CD4-positive, alpha-beta T cell (primary cell): ENCODE measurements at regions not wholly inside any gene's neighbourhood (a gene's known extent, or its start where the extent isn't known, plus 50 kb on each side); places are given as distances from the start of the nearest gene placed in this dataset.

Experiments used
- ATAC-seq: fragments of 200-7000 bp; cut with Tn5 transposase; one replicate; pipeline ENCODE4 v1.10.0; 2022; ENCODE audit warnings: mild to moderate bottlenecking; ENCODE audit not compliant: poor library complexity
- CTCF ChIA-PET: fragments of 350-600 bp; sonication (Branson Sonifier 250); formaldehyde crosslinking; loops from one replicate; lab custom pipeline; 2021; ENCODE audit warnings: antibody characterized with exemption, inconsistent platforms; lab: Charles Lee
- POLR2A ChIA-PET: fragments of 350-600 bp; sonication (Branson Sonifier 250); formaldehyde crosslinking; loops from one replicate; lab custom pipeline; 2021; ENCODE audit warnings: antibody characterized with exemption, inconsistent platforms; lab: Charles Lee
- DNase-seq, 14 experiments: peaks; one replicate each; pipeline ENCODE4 v3.0.0-alpha.2; 2013 to 2020; ENCODE audit warnings: mixed read lengths in 2 of 14
- H3K27ac ChIP-seq, 2 donors: one replicate each; pipeline versions ENCODE4 v1.5.1 to v1.7.0; 2013; ENCODE audit warnings: low read length in 2 of 2, low read depth in 1 of 2, mild to moderate bottlenecking in 1 of 2
- H3K27me3 ChIP-seq, 2 experiments: 1 replicate in 1 of 2; 2 replicates in 1 of 2; pipeline versions ENCODE4 v1.6.1 to v1.7.0; 2013; ENCODE audit warnings: low read length in 2 of 2, control low read depth in 1 of 2, mild to moderate bottlenecking in 1 of 2, moderate library complexity in 1 of 2; ENCODE audit not compliant: insufficient read depth in 2 of 2, control insufficient read depth in 1 of 2
- H3K36me3 ChIP-seq: one replicate; pipeline ENCODE4 v1.6.1; 2013; ENCODE audit warnings: low read length, control low read depth; ENCODE audit not compliant: insufficient read depth
- H3K4me1 ChIP-seq: one replicate; pipeline ENCODE4 v1.6.1; 2013; ENCODE audit warnings: low read length, control low read depth; ENCODE audit not compliant: insufficient read depth
- H3K4me3 ChIP-seq: one replicate; pipeline ENCODE4 v1.5.1; 2013; ENCODE audit warnings: mild to moderate bottlenecking, low read length, moderate library complexity
- H3K9me3 ChIP-seq, 2 experiments: 1 replicate in 1 of 2; 2 replicates in 1 of 2; pipeline versions ENCODE4 v1.6.1 to v1.7.0; 2013; ENCODE audit warnings: low read length in 2 of 2, mild to moderate bottlenecking in 2 of 2, control low read depth in 1 of 2, moderate library complexity in 1 of 2; ENCODE audit not compliant: control insufficient read depth in 1 of 2, insufficient read depth in 1 of 2
- H3K27ac Mint-ChIP-seq: one replicate; pipeline ENCODE4 v1.8.0; 2020; ENCODE audit warnings: mixed read lengths
- H3K27me3 Mint-ChIP-seq: one replicate; pipeline ENCODE4 v1.8.0; 2021; ENCODE audit warnings: mixed read lengths
- H3K36me3 Mint-ChIP-seq: one replicate; pipeline ENCODE4 v1.8.0; 2021; ENCODE audit warnings: low read depth, mixed read lengths
- H3K4me1 Mint-ChIP-seq: one replicate; pipeline ENCODE4 v1.8.0; 2021; ENCODE audit warnings: low read depth, mixed read lengths
- H3K4me3 Mint-ChIP-seq: one replicate; pipeline ENCODE4 v1.8.0; 2020; ENCODE audit warnings: mild to moderate bottlenecking, mixed read lengths
- H3K9me3 Mint-ChIP-seq: one replicate; pipeline ENCODE4 v1.8.0; 2020; ENCODE audit warnings: mixed read lengths
- intact Hi-C, 2 experiments: fragments of 100-400 bp; cut with DNase I in 1 of 2; cut with micrococcal nuclease in 1 of 2; formaldehyde crosslinking; loops; one replicate each; pipeline versions ENCODE4 v1.15.1 to v1.9.0; 2023 to 2025; cut with DNase I, micrococcal nuclease
- TF ChIP-seq, protein P1 (sequence below): fragments of 200-600 bp; IDR thresholded peaks from one replicate; pipeline ENCODE4 v1.8.0; 2022; ENCODE audit warnings: antibody characterized with exemption, mild to moderate bottlenecking

DNA sequence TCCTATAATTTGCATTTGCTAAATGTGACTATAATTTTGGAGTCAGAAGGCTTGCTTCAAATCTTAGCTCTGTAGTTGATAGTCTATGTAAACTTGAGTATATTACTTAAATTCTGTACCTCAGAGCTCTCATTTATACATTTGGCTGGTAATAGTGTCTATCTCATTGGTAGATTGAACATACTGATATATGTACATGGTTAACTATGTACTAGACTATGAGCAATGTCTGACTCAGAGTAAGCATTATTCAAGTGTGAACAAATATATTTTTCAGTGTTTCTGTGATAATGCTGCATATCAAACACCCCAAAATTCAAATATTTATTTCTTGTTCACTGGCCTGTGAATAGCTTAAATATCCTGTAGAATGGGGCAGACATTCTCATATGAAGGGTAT, 1568.9 kb upstream of the PABPC4L start:
- H3K36me3 ChIP-seq, result no peaks in the 10 kb centered on the region
- DNase-seq (no peak), ATAC-seq (no peak)
- TF ChIP-seq, protein P1, sequence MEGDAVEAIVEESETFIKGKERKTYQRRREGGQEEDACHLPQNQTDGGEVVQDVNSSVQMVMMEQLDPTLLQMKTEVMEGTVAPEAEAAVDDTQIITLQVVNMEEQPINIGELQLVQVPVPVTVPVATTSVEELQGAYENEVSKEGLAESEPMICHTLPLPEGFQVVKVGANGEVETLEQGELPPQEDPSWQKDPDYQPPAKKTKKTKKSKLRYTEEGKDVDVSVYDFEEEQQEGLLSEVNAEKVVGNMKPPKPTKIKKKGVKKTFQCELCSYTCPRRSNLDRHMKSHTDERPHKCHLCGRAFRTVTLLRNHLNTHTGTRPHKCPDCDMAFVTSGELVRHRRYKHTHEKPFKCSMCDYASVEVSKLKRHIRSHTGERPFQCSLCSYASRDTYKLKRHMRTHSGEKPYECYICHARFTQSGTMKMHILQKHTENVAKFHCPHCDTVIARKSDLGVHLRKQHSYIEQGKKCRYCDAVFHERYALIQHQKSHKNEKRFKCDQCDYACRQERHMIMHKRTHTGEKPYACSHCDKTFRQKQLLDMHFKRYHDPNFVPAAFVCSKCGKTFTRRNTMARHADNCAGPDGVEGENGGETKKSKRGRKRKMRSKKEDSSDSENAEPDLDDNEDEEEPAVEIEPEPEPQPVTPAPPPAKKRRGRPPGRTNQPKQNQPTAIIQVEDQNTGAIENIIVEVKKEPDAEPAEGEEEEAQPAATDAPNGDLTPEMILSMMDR, result no peak
- H3K36me3 Mint-ChIP-seq, result no peaks in the 10 kb centered on the region
- peaks cover 3 to 5% of the 10 kb centered on the region in 2 experiments for H3K9me3 ChIP-seq
- POLR2A ChIA-PET, result no interaction called here
- intact Hi-C loops, result no loop called here
- peaks cover 16% of the 10 kb centered on the region for H3K9me3 Mint-ChIP-seq
- no peaks in the 10 kb centered on the region for H3K4me1 Mint-ChIP-seq
- no peak overlapping the region for H3K27ac ChIP-seq
- H3K4me3 ChIP-seq, result no peak overlapping the region
- no peaks in the 10 kb centered on the region for H3K27me3 ChIP-seq
- no peak overlapping the region for H3K27ac Mint-ChIP-seq
- H3K4me3 Mint-ChIP-seq, result no peak overlapping the region
- CTCF ChIA-PET, result no interaction called here
- no peaks in the 10 kb centered on the region for H3K27me3 Mint-ChIP-seq
- no peaks in the 10 kb centered on the region for H3K4me1 ChIP-seq

DNA sequence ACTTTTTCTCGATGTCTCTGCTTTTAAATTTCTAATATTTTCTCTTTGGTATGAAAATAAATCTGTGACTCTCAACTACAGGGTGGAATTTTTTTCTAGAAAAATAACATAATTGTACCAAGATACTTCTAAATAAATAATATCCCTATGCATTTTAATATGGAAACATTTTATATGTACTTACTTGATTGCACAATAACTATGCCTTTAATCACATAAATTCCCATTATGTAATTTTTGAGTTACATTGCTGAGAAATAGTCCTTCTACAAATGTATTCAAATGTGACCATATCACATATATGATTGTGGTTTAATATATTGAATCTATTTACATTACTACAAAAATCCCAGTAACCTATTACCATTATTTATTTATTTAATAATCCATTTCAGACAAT, 1543.3 kb upstream of the PABPC4L start:
- CTCF ChIA-PET, result no interaction called here
- no peak for DNase-seq

GRCh38 chr4:135741583-135741982, 1540.0 kb upstream of the PABPC4L start:
- Mint-ChIP-seq H3K27ac (no peak overlapping the region), H3K9me3 (peaks cover 4% of the 10 kb centered on the region), H3K4me3 (no peak overlapping the region), H3K4me1 (no peaks in the 10 kb centered on the region), H3K27me3 (no peaks in the 10 kb centered on the region), H3K36me3 (no peaks in the 10 kb centered on the region)
- TF ChIP-seq, protein P1, result no peak
- no peaks in the 10 kb centered on the region for H3K36me3 ChIP-seq
- CTCF ChIA-PET, result no interaction called here
- no peak overlapping the region for H3K27ac ChIP-seq
- no peaks in the 10 kb centered on the region for H3K27me3 ChIP-seq
- POLR2A ChIA-PET, result no interaction called here
- no peak overlapping the region for H3K4me3 ChIP-seq
- H3K9me3 ChIP-seq, result peaks cover 0 to 3% of the 10 kb centered on the region in 2 experiments
- no peaks in the 10 kb centered on the region for H3K4me1 ChIP-seq
- no peak for DNase-seq
- no peak for ATAC-seq
- intact Hi-C loops, result no loop called here

More for the DNA sequence above, 1543.3 kb upstream of the PABPC4L start:
- no peaks in the 10 kb centered on the region for H3K4me1 Mint-ChIP-seq
- no peaks in the 10 kb centered on the region for H3K36me3 Mint-ChIP-seq
- H3K4me3 Mint-ChIP-seq, result no peak overlapping the region
- H3K27me3 Mint-ChIP-seq, result no peaks in the 10 kb centered on the region
- no peak overlapping the region for H3K27ac Mint-ChIP-seq
- H3K4me1 ChIP-seq, result no peaks in the 10 kb centered on the region
- POLR2A ChIA-PET, result no interaction called here
- H3K27me3 ChIP-seq, result no peaks in the 10 kb centered on the region
- peaks cover 0 to 3% of the 10 kb centered on the region in 2 experiments for H3K9me3 ChIP-seq
- TF ChIP-seq, protein P1, result no peak
- no peak overlapping the region for H3K4me3 ChIP-seq
- no peak for ATAC-seq
- H3K36me3 ChIP-seq, result no peaks in the 10 kb centered on the region
- intact Hi-C loops, result no loop called here
- H3K9me3 Mint-ChIP-seq, result peaks cover 9% of the 10 kb centered on the region
- no peak overlapping the region for H3K27ac ChIP-seq
